AG04450 (cell line): ENCODE measurements at regions not wholly inside any gene's neighbourhood (a gene's known extent, or its start where the extent isn't known, plus 50 kb on each side); places are given as distances from the start of the nearest gene placed in this dataset.

Experiments used
- CTCF ChIA-PET: fragments of 300-600, 350-600 bp; formaldehyde crosslinking; extraction: SDS; loops from one replicate; lab custom pipeline; 2022; ENCODE audit warnings: antibody characterized with exemption, inconsistent platforms; lab: Charles Lee
- POLR2A ChIA-PET: fragments of 350-600 bp; formaldehyde crosslinking; extraction: SDS; loops from one replicate; lab custom pipeline; 2021; ENCODE audit warnings: antibody characterized with exemption, inconsistent platforms; lab: Yijun Ruan, JAX
- DNase-seq: peaks from one replicate; pipeline ENCODE4 v3.0.0-alpha.2; 2011; ENCODE audit warnings: low read depth, low spot score
- H3K27ac ChIP-seq: one replicate; pipeline ENCODE4 v1.5.1; 2012; ENCODE audit warnings: low read depth, low read length, control low read depth
- H3K27me3 ChIP-seq: one replicate; pipeline ENCODE4 v1.6.0; 2012; ENCODE audit warnings: low read length; ENCODE audit not compliant: control insufficient read depth, insufficient read depth
- H3K4me3 ChIP-seq: 2 replicates; pipeline ENCODE4 v1.5.1; 2011; ENCODE audit warnings: mild to moderate bottlenecking, low read depth, low read length, control low read depth
- H3K9me3 ChIP-seq: 2 replicates; pipeline ENCODE4 v1.5.1; 2012; ENCODE audit warnings: low read length; ENCODE audit not compliant: control insufficient read depth, insufficient read depth
- CTCF ChIP-seq: IDR thresholded peaks from 2 replicates; pipeline ENCODE4 v1.5.1; 2011; ENCODE audit warnings: low read depth, low read length, control low read depth, inconsistent platforms

GRCh38 chr5:167230414-167230813 is 1061.0 kb upstream of the WWC1 start:
- no peak overlapping the region for H3K4me3 ChIP-seq

GRCh38 chr5:167232675-167233311 is 1058.7 kb upstream of the WWC1 start:
- H3K4me3 ChIP-seq, result no peak overlapping the region
- no peak for DNase-seq
- H3K27me3 ChIP-seq, result no peaks in the 10 kb centered on the region
- TF ChIP-seq CTCF, result no peak
- POLR2A ChIA-PET, result no interaction called here
- peaks cover 12% of the 10 kb centered on the region for H3K9me3 ChIP-seq
- H3K27ac ChIP-seq, result no peak overlapping the region
- CTCF ChIA-PET, result no interaction called here

More at GRCh38 chr5:167230414-167230813, 1061.0 kb upstream of the WWC1 start:
- ChIA-PET POLR2A (no interaction called here), CTCF (no interaction called here)
- no peaks in the 10 kb centered on the region for H3K27me3 ChIP-seq
- no peak overlapping the region for H3K27ac ChIP-seq
- peaks cover 12% of the 10 kb centered on the region for H3K9me3 ChIP-seq
- no peak for TF ChIP-seq CTCF
- no peak for DNase-seq

- POLR2A ChIA-PET, result no interaction called here
Observed at GRCh38 chr5:167233507-167234220, 1057.8 kb upstream of the WWC1 start.

GRCh38 chr5:167241436-167242067 is 1049.9 kb upstream of the WWC1 start:
- no peaks in the 10 kb centered on the region for H3K9me3 ChIP-seq
- TF ChIP-seq CTCF, result no peak
- DNase-seq, result no peak
- ChIA-PET CTCF (interaction anchor here (0.7 to 1.7 kb wide), 2 partner anchors 20 to 1612 kb away, joined by 3 to 4 read pairs; no protein-coding TSS in a partner anchor), POLR2A (no interaction called here)
- H3K4me3 ChIP-seq, result no peak overlapping the region
- H3K27me3 ChIP-seq, result no peaks in the 10 kb centered on the region
- no peak overlapping the region for H3K27ac ChIP-seq

More at GRCh38 chr5:167233507-167234220, 1057.8 kb upstream of the WWC1 start:
- CTCF ChIA-PET, result interaction anchor here (1.3 kb wide), 1 partner anchor 10 kb away, joined by 3 read pairs; no protein-coding TSS in a partner anchor
- H3K9me3 ChIP-seq, result peaks cover 10% of the 10 kb centered on the region
- H3K27me3 ChIP-seq, result no peaks in the 10 kb centered on the region
- no peak for DNase-seq
- no peak overlapping the region for H3K27ac ChIP-seq
- no peak for TF ChIP-seq CTCF
- no peak overlapping the region for H3K4me3 ChIP-seq
